Omental fat pad (tissue), 3 donors: ENCODE measurements at regions not wholly inside any gene's neighbourhood (a gene's known extent, or its start where the extent isn't known, plus 50 kb on each side); places are given as distances from the start of the nearest gene placed in this dataset.

Experiments
- ATAC-seq: fragments of 150-250 bp; one replicate; pipeline ENCODE4 v1.9.1; 2016; ENCODE audit warnings: mild to moderate bottlenecking, moderate library complexity; ENCODE audit not compliant: low FRiP score
- DNase-seq: peaks from one replicate; pipeline ENCODE4 v3.0.0-alpha.2; 2019; ENCODE audit warnings: low spot score
- CTCF ChIP-seq, 3 donors: fragments of 450-650 bp; IDR thresholded peaks; one replicate each; pipeline ENCODE4 v1.5.1; 2016 to 2017; ENCODE audit warnings: antibody characterized with exemption in 3 of 3, mild to moderate bottlenecking in 3 of 3, moderate library complexity in 2 of 3

GRCh38 chr15:53843869-53844569, 84.6 kb upstream of the WDR72 start:
- TF ChIP-seq CTCF (IDR thresholded peaks at IDR 0.05), result no peak
- DNase-seq (no peak), ATAC-seq (no peak)

GRCh38 chr15:53843166-53843565, 83.7 kb upstream of the WDR72 start:
- DNase-seq (no peak), ATAC-seq (no peak)
- no peak for TF ChIP-seq CTCF (IDR thresholded peaks at IDR 0.05)

- TF ChIP-seq CTCF (IDR thresholded peaks at IDR 0.05), result no peak
- DNase-seq, result no peak
- no peak for ATAC-seq
Observed at GRCh38 chr15:53841651-53842050, 82.2 kb upstream of the WDR72 start.

- no peak for TF ChIP-seq CTCF (IDR thresholded peaks at IDR 0.05)
- DNase-seq (no peak), ATAC-seq (no peak)
Observed at GRCh38 chr15:53840681-53841080, 81.2 kb upstream of the WDR72 start.

- DNase-seq (no peak), ATAC-seq (no peak)
- TF ChIP-seq CTCF (IDR thresholded peaks at IDR 0.05), result no peak
Observed at GRCh38 chr15:53837263-53837662, 77.8 kb upstream of the WDR72 start.

- ATAC-seq, result no peak
- DNase-seq, result no peak
- TF ChIP-seq CTCF (IDR thresholded peaks at IDR 0.05), result no peak
Observed at GRCh38 chr15:53836618-53837017, 77.2 kb upstream of the WDR72 start.

GRCh38 chr15:53835309-53835708, 75.8 kb upstream of the WDR72 start:
- TF ChIP-seq CTCF (IDR thresholded peaks at IDR 0.05), result no peak
- DNase-seq (no peak), ATAC-seq (peak; percentile 51)
